CD14-positive monocyte (primary cell): ENCODE measurements at regions not wholly inside any gene's neighbourhood (a gene's known extent, or its start where the extent isn't known, plus 50 kb on each side); places are given as distances from the start of the nearest gene placed in this dataset.

Experiments used
- DNase-seq, 3 donors: peaks; one replicate each; pipeline ENCODE4 v3.0.0-alpha.2; 2011 to 2022
- H2AFZ ChIP-seq: 2 replicates; pipeline ENCODE4 v1.6.0; 2012; ENCODE audit warnings: mild to moderate bottlenecking, low read depth, low read length, inconsistent platforms; ENCODE audit not compliant: insufficient read depth, poor library complexity, severe bottlenecking
- H3K27ac ChIP-seq, 2 donors: 1 replicate in 1 of 2; 2 replicates in 1 of 2; pipeline ENCODE4 v1.5.1; 2012 to 2013; ENCODE audit warnings: low read length in 2 of 2, control low read depth in 1 of 2, inconsistent platforms in 1 of 2, low read depth in 1 of 2, mild to moderate bottlenecking in 1 of 2
- H3K27me3 ChIP-seq, 2 donors: one replicate each; pipeline versions ENCODE4 v1.6.0 to v1.6.1; 2011 to 2013; ENCODE audit warnings: low read length in 2 of 2; ENCODE audit not compliant: control insufficient read depth in 2 of 2, insufficient read depth in 2 of 2
- H3K36me3 ChIP-seq, 2 donors: replicated peaks in 1 of 2; 1 replicate in 1 of 2; 2 replicates in 1 of 2; pipeline versions ENCODE4 v1.5.1 to v1.6.1; 2012 to 2013; ENCODE audit warnings: low read length in 2 of 2, control low read depth in 1 of 2, inconsistent platforms in 1 of 2, mild to moderate bottlenecking in 1 of 2; ENCODE audit not compliant: insufficient read depth in 2 of 2, control insufficient read depth in 1 of 2
- H3K4me1 ChIP-seq, 2 donors: 1 replicate in 1 of 2; 2 replicates in 1 of 2; pipeline versions ENCODE4 v1.5.1 to v1.6.1; 2012 to 2013; ENCODE audit warnings: low read length in 2 of 2, control low read depth in 1 of 2, inconsistent platforms in 1 of 2, mild to moderate bottlenecking in 1 of 2, moderate library complexity in 1 of 2; ENCODE audit not compliant: insufficient read depth in 2 of 2, control insufficient read depth in 1 of 2
- H3K4me2 ChIP-seq: replicated peaks from 2 replicates; pipeline ENCODE3; 2012; ENCODE audit warnings: low read length, moderate library complexity, mild to moderate bottlenecking; ENCODE audit not compliant: poor library complexity, severe bottlenecking; ENCODE audit errors: extremely low read depth
- H3K4me3 ChIP-seq, 3 experiments: fragments of 200-600 bp in 1 of 3; sonication (generic) in 1 of 3; replicated peaks in 1 of 3; 1 replicate in 2 of 3; 2 replicates in 1 of 3; pipeline ENCODE4 v1.5.1; 2011 to 2013; ENCODE audit warnings: low read length in 3 of 3, mild to moderate bottlenecking in 3 of 3, control low read depth in 2 of 3, low read depth in 2 of 3, inconsistent platforms in 1 of 3, moderate library complexity in 1 of 3
- H3K79me2 ChIP-seq: 2 replicates; pipeline ENCODE4 v1.6.0; 2012; ENCODE audit warnings: mild to moderate bottlenecking, control low read depth, inconsistent platforms, low read length, moderate library complexity; ENCODE audit not compliant: insufficient read depth
- H3K9ac ChIP-seq: 2 replicates; pipeline ENCODE4 v1.6.0; 2017; ENCODE audit warnings: low read length, mild to moderate bottlenecking; ENCODE audit not compliant: insufficient read depth, poor library complexity, severe bottlenecking
- H3K9me3 ChIP-seq, 2 donors: replicated peaks in 1 of 2; 1 replicate in 1 of 2; 2 replicates in 1 of 2; pipeline versions ENCODE4 v1.5.1 to v1.6.1; 2012 to 2013; ENCODE audit warnings: low read length in 2 of 2, control low read depth in 1 of 2; ENCODE audit not compliant: control insufficient read depth in 1 of 2, insufficient read depth in 1 of 2
- H4K20me1 ChIP-seq: 2 replicates; pipeline ENCODE4 v1.6.0; 2012; ENCODE audit warnings: mild to moderate bottlenecking, low read length, control low read depth, moderate library complexity; ENCODE audit not compliant: insufficient read depth
- H3K27ac Mint-ChIP-seq, 7 donors: one replicate each; pipeline ENCODE4 v1.8.0; 2020; ENCODE audit warnings: mild to moderate bottlenecking in 7 of 7, mixed read lengths in 7 of 7, moderate library complexity in 6 of 7, inconsistent platforms in 2 of 7
- H3K27me3 Mint-ChIP-seq, 3 donors: one replicate each; pipeline ENCODE4 v1.8.0; 2021 to 2022; ENCODE audit warnings: low read depth in 3 of 3, mild to moderate bottlenecking in 3 of 3, mixed read lengths in 3 of 3, moderate library complexity in 3 of 3, inconsistent platforms in 1 of 3
- H3K36me3 Mint-ChIP-seq, 2 donors: one replicate each; pipeline ENCODE4 v1.8.0; 2020; ENCODE audit warnings: mixed read lengths in 2 of 2, inconsistent platforms in 1 of 2, mild to moderate bottlenecking in 1 of 2
- H3K4me1 Mint-ChIP-seq: one replicate; pipeline ENCODE4 v1.8.0; 2020; ENCODE audit warnings: mild to moderate bottlenecking, mixed read lengths
- H3K4me3 Mint-ChIP-seq, 2 donors: one replicate each; pipeline ENCODE4 v1.8.0; 2020; ENCODE audit warnings: mild to moderate bottlenecking in 2 of 2, mixed read lengths in 2 of 2, moderate library complexity in 1 of 2
- H3K9me3 Mint-ChIP-seq, 7 donors: one replicate each; pipeline ENCODE4 v1.8.0; 2020 to 2022; ENCODE audit warnings: mixed read lengths in 7 of 7, mild to moderate bottlenecking in 6 of 7, moderate library complexity in 6 of 7, inconsistent platforms in 2 of 7
- WGBS: methylation state at CpG from one replicate; pipeline ENCODE4 v1.1.5; 2013; ENCODE audit warnings: missing lambda C conversion rate; ENCODE audit not compliant: insufficient coverage; 5-methylcytosine and 5-hydroxymethylcytosine counted together
- intact Hi-C, 2 donors: fragments of 100-400 bp; cut with micrococcal nuclease; formaldehyde crosslinking; loops; one replicate each; pipeline versions ENCODE4 v1.15.0 to v1.15.1; 2023
- TF ChIP-seq, protein P1 (sequence below): fragments of 200-600 bp; IDR thresholded peaks from one replicate; pipeline ENCODE4 v1.8.0; 2022; ENCODE audit warnings: antibody characterized with exemption, mild to moderate bottlenecking

DNA sequence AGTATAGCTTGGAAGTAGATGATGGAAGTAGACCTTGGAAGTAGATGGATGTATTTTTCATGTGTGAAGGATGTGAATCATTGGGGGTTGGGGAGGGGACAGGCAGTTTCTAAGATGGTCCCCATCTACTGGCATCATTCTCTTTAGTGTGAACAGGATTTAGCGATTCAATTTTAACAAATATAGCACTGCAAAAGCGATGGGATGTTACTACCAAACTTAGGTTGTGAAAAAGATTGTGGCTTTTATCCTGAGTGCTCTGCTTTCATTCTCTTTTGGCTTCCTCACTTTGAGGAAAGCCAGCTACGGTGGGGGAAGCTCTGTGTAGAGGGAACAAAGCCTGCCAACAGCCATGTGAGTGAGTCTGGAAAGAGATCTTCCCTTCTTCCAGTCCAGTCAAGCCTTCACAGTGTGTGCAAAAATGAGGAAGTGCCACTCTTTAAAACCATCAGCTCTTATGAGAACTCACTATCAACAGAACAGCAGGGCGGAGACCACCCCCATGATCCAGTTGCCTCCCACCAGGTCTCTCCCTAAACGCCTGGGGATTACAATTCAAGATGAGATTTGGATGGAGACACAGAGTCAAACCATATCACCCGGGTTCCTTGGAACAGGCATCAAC is 441.4 kb downstream of the SH3GL2 start:
- no peak overlapping the region for H3K27ac Mint-ChIP-seq
- Histone ChIP-seq H3K27ac (no peak overlapping the region), H3K4me2 (no peak overlapping the region), H3K4me1 (no peaks in the 10 kb centered on the region), H3K9ac (no peak overlapping the region), H3K27me3 (no peaks in the 10 kb centered on the region), H4K20me1 (no peaks in the 10 kb centered on the region), H3K9me3 (no peaks in the 10 kb centered on the region), H2AFZ (no peak overlapping the region), H3K79me2 (no peaks in the 10 kb centered on the region), H3K36me3 (no peaks in the 10 kb centered on the region), H3K4me3 (no peak overlapping the region)
- no peaks in the 10 kb centered on the region for H3K27me3 Mint-ChIP-seq
- no peaks in the 10 kb centered on the region for H3K4me1 Mint-ChIP-seq
- DNase-seq, result no peak
- TF ChIP-seq, protein P1, sequence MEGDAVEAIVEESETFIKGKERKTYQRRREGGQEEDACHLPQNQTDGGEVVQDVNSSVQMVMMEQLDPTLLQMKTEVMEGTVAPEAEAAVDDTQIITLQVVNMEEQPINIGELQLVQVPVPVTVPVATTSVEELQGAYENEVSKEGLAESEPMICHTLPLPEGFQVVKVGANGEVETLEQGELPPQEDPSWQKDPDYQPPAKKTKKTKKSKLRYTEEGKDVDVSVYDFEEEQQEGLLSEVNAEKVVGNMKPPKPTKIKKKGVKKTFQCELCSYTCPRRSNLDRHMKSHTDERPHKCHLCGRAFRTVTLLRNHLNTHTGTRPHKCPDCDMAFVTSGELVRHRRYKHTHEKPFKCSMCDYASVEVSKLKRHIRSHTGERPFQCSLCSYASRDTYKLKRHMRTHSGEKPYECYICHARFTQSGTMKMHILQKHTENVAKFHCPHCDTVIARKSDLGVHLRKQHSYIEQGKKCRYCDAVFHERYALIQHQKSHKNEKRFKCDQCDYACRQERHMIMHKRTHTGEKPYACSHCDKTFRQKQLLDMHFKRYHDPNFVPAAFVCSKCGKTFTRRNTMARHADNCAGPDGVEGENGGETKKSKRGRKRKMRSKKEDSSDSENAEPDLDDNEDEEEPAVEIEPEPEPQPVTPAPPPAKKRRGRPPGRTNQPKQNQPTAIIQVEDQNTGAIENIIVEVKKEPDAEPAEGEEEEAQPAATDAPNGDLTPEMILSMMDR, result no peak
- no peaks in the 10 kb centered on the region for H3K36me3 Mint-ChIP-seq
- intact Hi-C loops, result no loop called here
- H3K4me3 Mint-ChIP-seq, result no peak overlapping the region
- H3K9me3 Mint-ChIP-seq, result peaks cover 0 to 7% (median 0%) of the 10 kb centered on the region in 7 donors
- no CpG with 5 or more reads among the region's 6 CpGs for WGBS

DNA sequence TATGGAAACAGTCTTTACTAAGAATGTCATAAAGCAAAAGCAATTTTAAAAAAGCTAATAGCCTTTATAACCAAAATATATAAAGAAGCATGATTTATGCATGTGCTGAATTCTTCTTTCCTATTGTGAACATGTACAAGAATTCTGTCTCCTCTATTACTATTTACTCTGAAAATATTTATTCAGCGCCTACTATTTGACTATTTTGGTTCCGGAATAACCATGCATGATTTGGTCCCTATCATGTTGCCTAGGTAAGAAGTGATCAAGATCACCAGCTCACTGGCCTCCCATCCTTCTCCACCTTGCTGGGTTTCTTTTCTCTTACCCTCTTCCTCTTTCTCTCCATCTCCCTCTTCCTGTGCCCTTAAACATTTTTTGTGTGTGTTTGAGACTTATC is 443.8 kb downstream of the SH3GL2 start:
- no peak overlapping the region for H3K4me3 Mint-ChIP-seq
- H4K20me1 ChIP-seq, result no peaks in the 10 kb centered on the region
- no CpG with 5 or more reads among the region's 2 CpGs for WGBS
- no peak overlapping the region for H3K9ac ChIP-seq
- H3K27me3 ChIP-seq, result no peaks in the 10 kb centered on the region
- H3K27me3 Mint-ChIP-seq, result no peaks in the 10 kb centered on the region
- no peak for DNase-seq
- no peak overlapping the region for H3K27ac ChIP-seq
- intact Hi-C loops, result no loop called here
- H3K36me3 ChIP-seq, result no peaks in the 10 kb centered on the region
- no peaks in the 10 kb centered on the region for H3K36me3 Mint-ChIP-seq
- H2AFZ ChIP-seq, result no peak overlapping the region
- no peaks in the 10 kb centered on the region for H3K79me2 ChIP-seq
- peaks cover 0 to 6% (median 0%) of the 10 kb centered on the region in 7 donors for H3K9me3 Mint-ChIP-seq
- H3K4me1 Mint-ChIP-seq, result no peaks in the 10 kb centered on the region
- no peak overlapping the region for H3K4me3 ChIP-seq
- TF ChIP-seq, protein P1, result no peak
- H3K4me2 ChIP-seq, result no peak overlapping the region
- no peaks in the 10 kb centered on the region for H3K4me1 ChIP-seq
- H3K27ac Mint-ChIP-seq, result no peak overlapping the region
- H3K9me3 ChIP-seq, result no peaks in the 10 kb centered on the region
